OCI-LY1 (cell line): ENCODE measurements at regions not wholly inside any gene's neighbourhood (a gene's known extent, or its start where the extent isn't known, plus 50 kb on each side); places are given as distances from the start of the nearest gene placed in this dataset.

Experiments
- EZH2 ChIP-seq: fragments of 200-600 bp; sonication (generic), shearing (Covaris generic); IDR thresholded peaks from 2 replicates; pipeline ENCODE4 v1.8.0; 2017; ENCODE audit warnings: borderline replicate concordance, mixed run types, mild to moderate bottlenecking, antibody characterized with exemption, low read length, moderate library complexity, mixed read lengths
- TF ChIP-seq, protein P1 (sequence below): fragments of 200-600 bp; sonication (generic), shearing (Covaris generic); IDR thresholded peaks from 2 replicates; pipeline ENCODE4 v1.5.1; 2017; ENCODE audit warnings: mild to moderate bottlenecking, antibody characterized with exemption, low read length, moderate library complexity, mixed read lengths

DNA sequence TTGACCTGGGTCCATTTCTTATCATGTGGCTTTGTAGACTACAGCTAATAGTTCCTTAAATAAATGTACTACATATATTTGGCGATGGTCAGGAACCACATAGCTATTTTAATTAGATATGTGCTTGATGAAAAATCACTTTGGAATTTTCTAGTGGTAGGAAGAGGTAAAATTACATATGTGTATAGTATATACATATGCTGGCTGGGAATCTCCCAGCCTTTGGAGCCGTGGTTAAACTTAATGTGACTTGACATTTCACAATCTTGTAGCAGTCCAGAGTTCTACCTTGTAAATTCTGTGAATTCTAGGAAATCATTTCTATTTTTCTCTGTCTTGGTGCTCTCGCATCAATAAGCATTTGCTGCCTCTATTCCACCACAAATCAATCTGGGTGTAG lies 565.0 kb downstream of the DMRTA1 start:
- TF ChIP-seq, protein P1, sequence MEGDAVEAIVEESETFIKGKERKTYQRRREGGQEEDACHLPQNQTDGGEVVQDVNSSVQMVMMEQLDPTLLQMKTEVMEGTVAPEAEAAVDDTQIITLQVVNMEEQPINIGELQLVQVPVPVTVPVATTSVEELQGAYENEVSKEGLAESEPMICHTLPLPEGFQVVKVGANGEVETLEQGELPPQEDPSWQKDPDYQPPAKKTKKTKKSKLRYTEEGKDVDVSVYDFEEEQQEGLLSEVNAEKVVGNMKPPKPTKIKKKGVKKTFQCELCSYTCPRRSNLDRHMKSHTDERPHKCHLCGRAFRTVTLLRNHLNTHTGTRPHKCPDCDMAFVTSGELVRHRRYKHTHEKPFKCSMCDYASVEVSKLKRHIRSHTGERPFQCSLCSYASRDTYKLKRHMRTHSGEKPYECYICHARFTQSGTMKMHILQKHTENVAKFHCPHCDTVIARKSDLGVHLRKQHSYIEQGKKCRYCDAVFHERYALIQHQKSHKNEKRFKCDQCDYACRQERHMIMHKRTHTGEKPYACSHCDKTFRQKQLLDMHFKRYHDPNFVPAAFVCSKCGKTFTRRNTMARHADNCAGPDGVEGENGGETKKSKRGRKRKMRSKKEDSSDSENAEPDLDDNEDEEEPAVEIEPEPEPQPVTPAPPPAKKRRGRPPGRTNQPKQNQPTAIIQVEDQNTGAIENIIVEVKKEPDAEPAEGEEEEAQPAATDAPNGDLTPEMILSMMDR, result no peak
- TF ChIP-seq EZH2, result no peak
